CD4-positive, alpha-beta T cell (primary cell): ENCODE measurements at regions not wholly inside any gene's neighbourhood (a gene's known extent, or its start where the extent isn't known, plus 50 kb on each side); places are given as distances from the start of the nearest gene placed in this dataset.

Experiments
- ATAC-seq: fragments of 200-7000 bp; cut with Tn5 transposase; one replicate; pipeline ENCODE4 v1.10.0; 2022; ENCODE audit warnings: mild to moderate bottlenecking; ENCODE audit not compliant: poor library complexity
- CTCF ChIA-PET: fragments of 350-600 bp; sonication (Branson Sonifier 250); formaldehyde crosslinking; loops from one replicate; lab custom pipeline; 2021; ENCODE audit warnings: antibody characterized with exemption, inconsistent platforms; lab: Charles Lee
- POLR2A ChIA-PET: fragments of 350-600 bp; sonication (Branson Sonifier 250); formaldehyde crosslinking; loops from one replicate; lab custom pipeline; 2021; ENCODE audit warnings: antibody characterized with exemption, inconsistent platforms; lab: Charles Lee
- DNase-seq, 14 experiments: peaks; one replicate each; pipeline ENCODE4 v3.0.0-alpha.2; 2013 to 2020; ENCODE audit warnings: mixed read lengths in 2 of 14
- H3K27ac ChIP-seq, 2 donors: one replicate each; pipeline versions ENCODE4 v1.5.1 to v1.7.0; 2013; ENCODE audit warnings: low read length in 2 of 2, low read depth in 1 of 2, mild to moderate bottlenecking in 1 of 2
- H3K27me3 ChIP-seq, 2 experiments: 1 replicate in 1 of 2; 2 replicates in 1 of 2; pipeline versions ENCODE4 v1.6.1 to v1.7.0; 2013; ENCODE audit warnings: low read length in 2 of 2, control low read depth in 1 of 2, mild to moderate bottlenecking in 1 of 2, moderate library complexity in 1 of 2; ENCODE audit not compliant: insufficient read depth in 2 of 2, control insufficient read depth in 1 of 2
- H3K36me3 ChIP-seq: one replicate; pipeline ENCODE4 v1.6.1; 2013; ENCODE audit warnings: low read length, control low read depth; ENCODE audit not compliant: insufficient read depth
- H3K4me1 ChIP-seq: one replicate; pipeline ENCODE4 v1.6.1; 2013; ENCODE audit warnings: low read length, control low read depth; ENCODE audit not compliant: insufficient read depth
- H3K4me3 ChIP-seq: one replicate; pipeline ENCODE4 v1.5.1; 2013; ENCODE audit warnings: mild to moderate bottlenecking, low read length, moderate library complexity
- H3K9me3 ChIP-seq, 2 experiments: 1 replicate in 1 of 2; 2 replicates in 1 of 2; pipeline versions ENCODE4 v1.6.1 to v1.7.0; 2013; ENCODE audit warnings: low read length in 2 of 2, mild to moderate bottlenecking in 2 of 2, control low read depth in 1 of 2, moderate library complexity in 1 of 2; ENCODE audit not compliant: control insufficient read depth in 1 of 2, insufficient read depth in 1 of 2
- H3K27ac Mint-ChIP-seq: one replicate; pipeline ENCODE4 v1.8.0; 2020; ENCODE audit warnings: mixed read lengths
- H3K27me3 Mint-ChIP-seq: one replicate; pipeline ENCODE4 v1.8.0; 2021; ENCODE audit warnings: mixed read lengths
- H3K36me3 Mint-ChIP-seq: one replicate; pipeline ENCODE4 v1.8.0; 2021; ENCODE audit warnings: low read depth, mixed read lengths
- H3K4me1 Mint-ChIP-seq: one replicate; pipeline ENCODE4 v1.8.0; 2021; ENCODE audit warnings: low read depth, mixed read lengths
- H3K4me3 Mint-ChIP-seq: one replicate; pipeline ENCODE4 v1.8.0; 2020; ENCODE audit warnings: mild to moderate bottlenecking, mixed read lengths
- H3K9me3 Mint-ChIP-seq: one replicate; pipeline ENCODE4 v1.8.0; 2020; ENCODE audit warnings: mixed read lengths
- intact Hi-C, 2 experiments: fragments of 100-400 bp; cut with DNase I in 1 of 2; cut with micrococcal nuclease in 1 of 2; formaldehyde crosslinking; loops; one replicate each; pipeline versions ENCODE4 v1.15.1 to v1.9.0; 2023 to 2025; cut with DNase I, micrococcal nuclease
- TF ChIP-seq, protein P1 (sequence below): fragments of 200-600 bp; IDR thresholded peaks from one replicate; pipeline ENCODE4 v1.8.0; 2022; ENCODE audit warnings: antibody characterized with exemption, mild to moderate bottlenecking

GRCh38 chr3:30140356-30141075, 465.9 kb upstream of the TGFBR2 start:
- no peak for DNase-seq
- Histone ChIP-seq H3K4me3 (no peak overlapping the region), H3K36me3 (no peaks in the 10 kb centered on the region), H3K4me1 (no peaks in the 10 kb centered on the region), H3K27me3 (no peaks in the 10 kb centered on the region), H3K9me3 (no peaks in the 10 kb centered on the region), H3K27ac (no peak overlapping the region)
- Mint-ChIP-seq H3K4me3 (no peak overlapping the region), H3K9me3 (peaks cover 8% of the 10 kb centered on the region), H3K36me3 (no peaks in the 10 kb centered on the region), H3K27me3 (no peaks in the 10 kb centered on the region), H3K4me1 (no peaks in the 10 kb centered on the region), H3K27ac (no peak overlapping the region)
- TF ChIP-seq, protein P1, sequence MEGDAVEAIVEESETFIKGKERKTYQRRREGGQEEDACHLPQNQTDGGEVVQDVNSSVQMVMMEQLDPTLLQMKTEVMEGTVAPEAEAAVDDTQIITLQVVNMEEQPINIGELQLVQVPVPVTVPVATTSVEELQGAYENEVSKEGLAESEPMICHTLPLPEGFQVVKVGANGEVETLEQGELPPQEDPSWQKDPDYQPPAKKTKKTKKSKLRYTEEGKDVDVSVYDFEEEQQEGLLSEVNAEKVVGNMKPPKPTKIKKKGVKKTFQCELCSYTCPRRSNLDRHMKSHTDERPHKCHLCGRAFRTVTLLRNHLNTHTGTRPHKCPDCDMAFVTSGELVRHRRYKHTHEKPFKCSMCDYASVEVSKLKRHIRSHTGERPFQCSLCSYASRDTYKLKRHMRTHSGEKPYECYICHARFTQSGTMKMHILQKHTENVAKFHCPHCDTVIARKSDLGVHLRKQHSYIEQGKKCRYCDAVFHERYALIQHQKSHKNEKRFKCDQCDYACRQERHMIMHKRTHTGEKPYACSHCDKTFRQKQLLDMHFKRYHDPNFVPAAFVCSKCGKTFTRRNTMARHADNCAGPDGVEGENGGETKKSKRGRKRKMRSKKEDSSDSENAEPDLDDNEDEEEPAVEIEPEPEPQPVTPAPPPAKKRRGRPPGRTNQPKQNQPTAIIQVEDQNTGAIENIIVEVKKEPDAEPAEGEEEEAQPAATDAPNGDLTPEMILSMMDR: no peak
- intact Hi-C loops: no loop called here
- no peak for ATAC-seq
- ChIA-PET CTCF (no interaction called here), POLR2A (no interaction called here)

DNA sequence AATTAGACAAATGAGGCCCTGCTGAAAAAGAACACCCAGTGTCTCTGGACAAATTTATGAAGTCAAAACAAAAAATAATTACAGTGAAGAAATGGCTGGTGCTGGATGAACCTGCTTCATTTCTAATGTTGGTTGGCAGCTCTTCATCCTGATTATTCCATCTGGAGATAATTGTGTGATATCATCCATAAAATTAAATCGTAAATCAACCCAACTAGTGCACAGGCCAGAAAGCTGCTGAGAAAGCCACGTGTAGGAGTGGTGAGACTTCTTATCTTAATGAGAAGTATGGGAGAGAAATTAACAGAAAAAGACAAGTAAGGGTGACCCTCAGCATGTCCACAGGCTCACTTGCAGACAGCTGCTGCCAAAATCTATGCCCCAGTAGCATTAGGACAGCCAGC, 465.2 kb upstream of the TGFBR2 start:
- TF ChIP-seq, protein P1: no peak
- H3K4me3 Mint-ChIP-seq: no peak overlapping the region

DNA sequence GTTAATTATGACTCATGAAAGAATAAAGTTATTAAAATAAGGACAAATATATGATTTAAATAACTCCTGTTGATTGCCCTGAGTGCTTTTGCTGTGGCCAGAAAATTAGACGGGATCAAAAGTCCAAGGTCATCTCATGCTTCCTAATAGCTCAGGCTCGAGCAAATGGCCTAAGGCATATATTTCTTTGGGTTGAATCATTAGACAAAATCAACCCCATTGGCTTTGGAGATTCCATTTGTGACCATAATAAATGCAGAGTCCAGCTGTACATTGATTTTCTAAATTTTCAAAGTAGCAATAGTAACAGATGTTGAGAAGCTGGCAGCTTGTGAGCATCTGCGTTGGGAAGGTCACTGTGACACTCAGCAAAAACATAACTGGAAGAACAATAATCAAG, 464.5 kb upstream of the TGFBR2 start:
- Histone ChIP-seq H3K9me3 (no peaks in the 10 kb centered on the region), H3K27ac (no peak overlapping the region), H3K4me3 (no peak overlapping the region), H3K36me3 (no peaks in the 10 kb centered on the region), H3K4me1 (no peaks in the 10 kb centered on the region), H3K27me3 (no peaks in the 10 kb centered on the region)
- no peak overlapping the region for H3K4me3 Mint-ChIP-seq
- POLR2A ChIA-PET: interaction anchor here (1.2 kb wide), 1 partner anchor 9 kb away, joined by 4 read pairs; no protein-coding TSS in a partner anchor
- H3K9me3 Mint-ChIP-seq: no peaks in the 10 kb centered on the region
- H3K27ac Mint-ChIP-seq: no peak overlapping the region
- H3K4me1 Mint-ChIP-seq: no peaks in the 10 kb centered on the region
- H3K27me3 Mint-ChIP-seq: no peaks in the 10 kb centered on the region
- DNase-seq (no peak), ATAC-seq (no peak)
- CTCF ChIA-PET: no interaction called here
- intact Hi-C loops: no loop called here
- H3K36me3 Mint-ChIP-seq: no peaks in the 10 kb centered on the region
- TF ChIP-seq, protein P1: no peak

More for the DNA sequence above, 465.2 kb upstream of the TGFBR2 start:
- H3K27me3 Mint-ChIP-seq: no peaks in the 10 kb centered on the region
- Histone ChIP-seq H3K4me3 (no peak overlapping the region), H3K27me3 (no peaks in the 10 kb centered on the region), H3K27ac (no peak overlapping the region), H3K9me3 (no peaks in the 10 kb centered on the region), H3K4me1 (no peaks in the 10 kb centered on the region), H3K36me3 (no peaks in the 10 kb centered on the region)
- no peak for ATAC-seq
- no peaks in the 10 kb centered on the region for H3K36me3 Mint-ChIP-seq
- no peaks in the 10 kb centered on the region for H3K4me1 Mint-ChIP-seq
- CTCF ChIA-PET: no interaction called here
- POLR2A ChIA-PET: interaction anchor here (1.2 kb wide), 1 partner anchor 10 kb away, joined by 4 read pairs; no protein-coding TSS in a partner anchor
- intact Hi-C loops: no loop called here
- DNase-seq: no peak
- H3K27ac Mint-ChIP-seq: no peak overlapping the region
- H3K9me3 Mint-ChIP-seq: peaks cover 5% of the 10 kb centered on the region
